ENCODE measurements at regions not wholly inside any gene's neighbourhood (a gene's known extent, or its start where the extent isn't known, plus 50 kb on each side); places are given as distances from the start of the nearest gene placed in this dataset.

- no peak for TF ChIP-seq CTCF (IDR thresholded peaks at IDR 0.05)
- no peak for TF ChIP-seq POLR2A (IDR thresholded peaks at IDR 0.05)
Measured at GRCh38 chr5:26121338-26121737, 917.0 kb downstream of the CDH9 start.

Data from tibial nerve (tissue), 3 donors.